ENCODE measurements at regions not wholly inside any gene's neighbourhood (a gene's known extent, or its start where the extent isn't known, plus 50 kb on each side); places are given as distances from the start of the nearest gene placed in this dataset.

- Histone ChIP-seq H3K9me3 (no peaks in the 10 kb centered on the region), H3K4me1 (no peaks in the 10 kb centered on the region), H3K27ac (no peak overlapping the region), H3K4me3 (no peak overlapping the region), H3K36me3 (no peaks in the 10 kb centered on the region), H3K27me3 (no peaks in the 10 kb centered on the region)
- DNase-seq (no peak), ATAC-seq (no peak)
- 19% methylated on average over 4 of the region's 4 CpGs for WGBS (ENCODE audit: insufficient coverage, low coverage, low lambda C conversion rate, missing lambda C conversion rate)
- no peak for TF ChIP-seq POLR2A (IDR thresholded peaks at IDR 0.05)
- TF ChIP-seq, protein P1, sequence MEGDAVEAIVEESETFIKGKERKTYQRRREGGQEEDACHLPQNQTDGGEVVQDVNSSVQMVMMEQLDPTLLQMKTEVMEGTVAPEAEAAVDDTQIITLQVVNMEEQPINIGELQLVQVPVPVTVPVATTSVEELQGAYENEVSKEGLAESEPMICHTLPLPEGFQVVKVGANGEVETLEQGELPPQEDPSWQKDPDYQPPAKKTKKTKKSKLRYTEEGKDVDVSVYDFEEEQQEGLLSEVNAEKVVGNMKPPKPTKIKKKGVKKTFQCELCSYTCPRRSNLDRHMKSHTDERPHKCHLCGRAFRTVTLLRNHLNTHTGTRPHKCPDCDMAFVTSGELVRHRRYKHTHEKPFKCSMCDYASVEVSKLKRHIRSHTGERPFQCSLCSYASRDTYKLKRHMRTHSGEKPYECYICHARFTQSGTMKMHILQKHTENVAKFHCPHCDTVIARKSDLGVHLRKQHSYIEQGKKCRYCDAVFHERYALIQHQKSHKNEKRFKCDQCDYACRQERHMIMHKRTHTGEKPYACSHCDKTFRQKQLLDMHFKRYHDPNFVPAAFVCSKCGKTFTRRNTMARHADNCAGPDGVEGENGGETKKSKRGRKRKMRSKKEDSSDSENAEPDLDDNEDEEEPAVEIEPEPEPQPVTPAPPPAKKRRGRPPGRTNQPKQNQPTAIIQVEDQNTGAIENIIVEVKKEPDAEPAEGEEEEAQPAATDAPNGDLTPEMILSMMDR (IDR thresholded peaks at IDR 0.05), result no peak
- intact Hi-C loops (cut with DNase I), result no loop called here
These were observed 329.7 kb downstream of the NDFIP2 start for GRCh38 chr13:79810669-79811068.

- TF ChIP-seq POLR2A (IDR thresholded peaks at IDR 0.05), result no peak
- TF ChIP-seq, protein P1 (IDR thresholded peaks at IDR 0.05), result no peak
- intact Hi-C loops (cut with DNase I), result no loop called here
- H3K27ac ChIP-seq, result no peak overlapping the region
- DNase-seq (no peak), ATAC-seq (no peak)
- WGBS (ENCODE audit: insufficient coverage, low coverage, low lambda C conversion rate, missing lambda C conversion rate), result no CpG with 5 or more reads among the region's 5 CpGs
- no peak overlapping the region for H3K4me3 ChIP-seq
- H3K9me3 ChIP-seq, result no peaks in the 10 kb centered on the region
- H3K36me3 ChIP-seq, result no peaks in the 10 kb centered on the region
- no peaks in the 10 kb centered on the region for H3K27me3 ChIP-seq
- H3K4me1 ChIP-seq, result no peaks in the 10 kb centered on the region
These were observed 329.1 kb downstream of the NDFIP2 start for GRCh38 chr13:79810018-79810417.

DNA sequence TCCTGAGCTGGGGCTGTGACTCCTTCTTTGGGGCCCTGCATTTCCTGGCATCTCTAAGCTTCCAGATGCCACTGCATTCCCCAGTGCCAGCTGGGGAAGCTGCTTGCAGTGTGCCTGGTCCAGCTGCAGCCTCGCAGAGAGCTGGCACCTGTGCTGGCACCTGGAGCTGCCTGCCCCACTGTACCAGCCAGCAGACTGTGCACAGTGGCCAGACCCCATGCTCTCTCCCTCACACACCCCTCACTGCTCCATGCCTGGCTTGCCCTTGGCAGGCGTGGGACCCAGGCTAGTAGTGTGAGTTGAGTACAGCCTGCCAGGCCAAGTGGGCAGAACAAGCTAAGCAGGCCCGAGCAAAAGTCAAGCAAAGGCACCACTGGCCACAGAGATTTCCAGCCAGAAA, 327.5 kb downstream of the NDFIP2 start:
- WGBS (ENCODE audit: insufficient coverage, low coverage, low lambda C conversion rate, missing lambda C conversion rate), result 54% methylated on average over 2 of the region's 3 CpGs
- no peak for DNase-seq

DNA sequence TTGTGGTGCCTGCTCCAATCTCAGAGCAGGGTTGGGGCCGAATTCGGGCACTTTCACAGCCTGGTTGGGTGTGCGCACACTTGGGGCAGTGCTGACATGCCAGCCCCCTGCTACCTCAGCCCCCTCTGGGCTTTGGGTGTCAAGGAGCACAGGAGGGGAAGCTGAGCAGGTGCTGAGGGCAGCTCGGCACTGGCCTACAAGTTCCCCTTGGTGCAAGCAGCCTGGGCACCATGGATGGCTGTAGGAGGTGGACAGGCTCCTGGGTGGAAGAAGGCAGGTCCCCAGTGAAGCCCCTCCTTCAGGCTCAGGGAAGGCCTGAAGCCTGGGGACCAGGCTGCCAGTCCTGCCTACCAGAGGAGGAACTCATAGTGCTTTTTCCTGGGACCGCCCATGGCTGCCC, 326.6 kb downstream of the NDFIP2 start:
- Histone ChIP-seq H3K4me1 (no peaks in the 10 kb centered on the region), H3K9me3 (no peaks in the 10 kb centered on the region), H3K27ac (no peak overlapping the region), H3K4me3 (no peak overlapping the region), H3K36me3 (no peaks in the 10 kb centered on the region), H3K27me3 (no peaks in the 10 kb centered on the region)
- WGBS (ENCODE audit: insufficient coverage, low coverage, low lambda C conversion rate, missing lambda C conversion rate), result 73% methylated on average over 2 of the region's 5 CpGs
- TF ChIP-seq, protein P1 (IDR thresholded peaks at IDR 0.05), result no peak
- no peak for TF ChIP-seq POLR2A (IDR thresholded peaks at IDR 0.05)
- intact Hi-C loops (cut with DNase I), result no loop called here
- no peak for DNase-seq
- ATAC-seq, result peak in 1 of 4 donors; percentile 17

More for the DNA sequence above, 327.5 kb downstream of the NDFIP2 start:
- intact Hi-C loops (cut with DNase I), result no loop called here
- no peak for ATAC-seq
- no peaks in the 10 kb centered on the region for H3K36me3 ChIP-seq
- TF ChIP-seq, protein P1 (IDR thresholded peaks at IDR 0.05), result no peak
- TF ChIP-seq POLR2A (IDR thresholded peaks at IDR 0.05), result no peak
- H3K27me3 ChIP-seq, result no peaks in the 10 kb centered on the region
- H3K27ac ChIP-seq, result no peak overlapping the region
- H3K4me1 ChIP-seq, result no peaks in the 10 kb centered on the region
- H3K4me3 ChIP-seq, result no peak overlapping the region
- no peaks in the 10 kb centered on the region for H3K9me3 ChIP-seq

DNA sequence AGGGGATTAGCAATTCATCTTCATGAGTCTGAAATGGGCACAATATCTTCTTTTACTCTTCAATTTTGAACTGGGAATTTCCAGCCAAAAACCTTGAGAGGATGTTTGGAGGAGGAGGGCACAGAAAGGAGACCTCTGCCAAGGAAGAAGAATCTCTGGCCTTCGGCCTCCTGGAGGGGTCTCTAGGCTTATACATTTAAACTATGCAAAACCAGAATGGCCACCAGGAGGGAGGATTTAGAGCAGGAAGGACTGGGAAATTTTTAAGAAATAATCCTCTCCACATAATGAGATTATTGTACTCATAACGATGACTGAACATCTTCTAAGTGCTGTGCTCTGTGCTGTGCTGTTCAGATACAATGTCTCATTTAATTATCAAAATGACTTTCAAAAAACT, 325.9 kb downstream of the NDFIP2 start:
- 85% methylated on average over 2 of the region's 2 CpGs for WGBS (ENCODE audit: insufficient coverage, low coverage, low lambda C conversion rate, missing lambda C conversion rate)
- H3K27me3 ChIP-seq, result no peaks in the 10 kb centered on the region
- DNase-seq (no peak), ATAC-seq (no peak)
- H3K4me3 ChIP-seq, result no peak overlapping the region
- intact Hi-C loops (cut with DNase I), result no loop called here
- no peak overlapping the region for H3K27ac ChIP-seq
- no peak for TF ChIP-seq POLR2A (IDR thresholded peaks at IDR 0.05)
- TF ChIP-seq, protein P1 (IDR thresholded peaks at IDR 0.05), result no peak
- H3K9me3 ChIP-seq, result no peaks in the 10 kb centered on the region
- no peaks in the 10 kb centered on the region for H3K4me1 ChIP-seq
- no peaks in the 10 kb centered on the region for H3K36me3 ChIP-seq
